Kidney tubule cell (primary cell): ENCODE measurements at regions not wholly inside any gene's neighbourhood (a gene's known extent, or its start where the extent isn't known, plus 50 kb on each side); places are given as distances from the start of the nearest gene placed in this dataset.

ENCODE experiments used
- DNase-seq: peaks from one replicate; pipeline ENCODE4 v3.0.0-alpha.2; 2018; ENCODE audit warnings: low spot score

DNA sequence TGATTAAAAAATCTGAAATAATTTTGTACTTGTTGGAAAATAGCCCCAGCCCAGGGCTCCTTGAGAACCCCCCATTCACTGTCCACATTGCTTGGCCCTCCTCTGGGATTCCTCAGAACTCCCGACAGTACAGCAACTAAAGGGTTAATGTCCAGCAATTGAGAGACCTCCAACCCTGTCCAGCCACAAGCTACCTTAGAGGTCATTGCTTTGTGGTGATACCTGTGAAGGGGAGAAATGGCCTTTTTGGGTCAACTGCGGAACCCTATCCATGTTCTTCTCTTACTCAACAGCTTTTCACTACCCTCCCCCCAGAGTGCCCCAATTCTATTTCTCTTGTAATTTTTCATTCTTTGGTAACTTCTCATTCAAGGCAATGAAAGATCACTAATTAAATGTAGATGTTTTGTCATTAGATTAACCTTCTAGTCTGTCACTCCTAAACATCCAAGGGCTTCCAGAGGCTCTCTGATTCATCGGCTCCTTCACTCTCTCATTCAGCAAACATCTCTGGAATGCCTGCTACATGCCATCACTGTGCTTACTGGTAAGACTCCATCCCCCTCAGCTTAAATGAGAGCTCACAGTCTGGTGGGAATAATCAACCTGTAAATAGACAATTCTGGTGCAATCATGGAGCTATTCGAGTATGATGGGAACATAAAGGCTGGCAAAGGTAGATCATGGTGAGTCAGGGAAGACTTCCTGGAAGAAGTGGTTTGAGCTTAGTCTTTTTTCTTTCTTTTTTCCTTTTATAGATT, 241.4 kb upstream of the PGRMC2 start:
- peak; percentile 100 for DNase-seq

DNA sequence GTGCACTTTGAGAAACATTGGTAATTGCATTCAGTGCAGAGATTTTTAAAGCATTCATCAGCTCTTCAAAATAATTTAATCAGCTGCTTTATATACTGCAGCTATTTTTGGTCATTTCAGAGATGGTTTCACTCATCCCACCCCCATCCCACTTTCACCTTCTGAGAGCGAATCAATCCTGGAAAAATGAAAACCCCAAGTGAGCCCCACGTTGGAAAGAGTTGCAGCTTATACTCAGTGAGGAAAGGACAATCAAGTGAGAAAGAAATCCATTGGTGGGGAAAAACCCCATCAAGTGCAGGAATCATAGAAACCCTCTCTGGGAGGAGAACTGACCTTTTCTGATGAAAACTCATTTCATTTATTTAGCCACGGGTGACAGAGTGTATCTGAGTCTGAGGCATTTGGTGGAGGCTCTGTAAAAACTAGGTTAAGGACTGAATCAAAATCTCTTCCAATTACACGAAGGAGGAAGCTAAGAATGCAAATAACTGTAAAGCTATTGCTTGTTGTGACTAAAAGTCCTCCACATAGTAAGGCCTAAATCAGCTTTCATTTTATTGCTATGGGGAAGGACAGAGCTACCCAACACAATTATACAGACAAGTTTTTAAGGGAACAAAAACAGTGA, 240.4 kb upstream of the PGRMC2 start:
- peak; percentile 49 for DNase-seq

DNA sequence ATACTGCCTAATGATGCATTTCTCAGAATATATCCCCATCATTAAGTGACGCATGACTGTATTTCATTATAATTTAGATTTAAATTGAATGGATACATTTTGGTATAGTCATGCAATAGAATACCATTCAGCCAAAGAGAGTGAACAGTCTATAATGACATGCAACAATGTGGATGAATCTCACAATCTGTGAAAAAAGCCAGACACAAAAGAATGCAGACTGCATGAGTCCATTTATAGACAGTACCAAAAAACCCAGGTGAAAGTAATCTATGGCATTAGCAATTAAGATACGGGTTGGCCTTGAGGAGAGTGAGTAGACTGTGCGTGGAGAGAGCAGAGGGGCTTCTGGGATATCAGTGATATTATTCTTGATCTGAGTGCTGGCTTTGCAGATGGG, 239.7 kb upstream of the PGRMC2 start:
- DNase-seq, result peak; percentile 69

DNA sequence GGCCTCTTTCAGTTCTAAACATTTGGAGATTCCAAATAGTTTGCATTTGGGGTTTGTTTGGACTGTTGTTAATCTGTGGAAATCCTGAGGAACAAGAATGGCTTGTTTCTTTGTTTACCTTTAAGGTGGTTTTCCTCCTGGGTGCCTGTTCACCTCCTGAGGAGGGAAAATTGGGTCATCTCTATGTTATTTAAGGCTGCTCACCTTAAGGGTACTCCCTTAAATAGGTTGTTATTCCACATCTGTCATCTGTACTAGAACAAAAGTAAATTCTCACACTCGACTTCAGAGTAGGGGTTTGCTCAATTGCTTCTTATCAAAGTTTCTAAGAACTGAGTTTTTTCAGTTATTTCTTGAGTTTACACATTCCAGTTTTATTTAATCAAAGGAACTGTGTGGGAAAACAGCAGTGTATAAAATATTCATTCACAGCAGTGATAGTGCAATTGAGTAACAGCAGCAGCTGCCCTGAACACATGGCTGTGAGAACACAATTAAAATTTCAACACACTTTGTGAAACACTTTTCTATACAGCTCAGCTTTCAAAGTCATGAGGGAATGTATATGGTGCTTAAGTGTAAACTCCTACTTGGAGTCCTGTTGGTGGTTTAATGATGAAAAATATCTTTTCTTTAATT, 238.5 kb upstream of the PGRMC2 start:
- DNase-seq, result peak; percentile 59

DNA sequence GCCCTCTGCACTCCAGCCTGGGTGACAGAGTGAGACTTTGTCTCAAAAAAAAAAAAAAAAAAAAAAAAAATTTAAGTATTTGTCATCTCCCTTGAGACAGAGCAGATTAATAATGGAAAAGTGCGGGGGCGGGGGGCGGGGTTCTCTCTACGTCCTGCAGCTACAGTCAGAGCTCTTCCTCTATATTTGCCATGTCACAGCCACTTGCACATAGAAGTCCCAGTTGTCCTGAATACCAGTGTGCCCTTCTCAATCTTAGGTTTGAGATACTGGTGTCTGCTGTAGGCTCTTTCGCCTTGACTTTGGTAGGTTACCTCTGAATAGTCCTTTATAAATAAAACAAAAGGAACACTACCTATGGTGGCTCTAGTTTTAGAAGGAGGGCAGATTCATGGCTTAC, 237.8 kb upstream of the PGRMC2 start:
- peak; percentile 19 for DNase-seq

DNA sequence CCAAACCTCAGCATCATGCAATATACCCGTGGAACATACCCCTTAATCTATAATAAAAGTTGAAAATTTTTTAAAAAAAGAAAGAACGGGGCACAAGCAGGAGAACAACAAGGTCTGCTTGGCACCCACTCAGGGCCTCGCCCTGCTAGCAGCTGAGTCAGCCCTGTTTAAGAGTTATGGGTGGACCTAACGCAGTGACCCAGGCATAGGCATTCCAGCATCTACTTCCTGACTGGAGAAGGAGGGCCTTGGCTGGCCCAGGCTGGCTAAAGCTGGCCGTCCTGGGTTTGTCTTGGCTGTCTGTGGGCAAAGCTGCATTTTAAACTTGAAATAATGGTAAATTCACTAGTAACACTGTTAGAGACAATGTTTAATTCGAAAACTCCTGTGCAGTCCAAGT, 236.7 kb upstream of the PGRMC2 start:
- DNase-seq, result peak; percentile 92

DNA sequence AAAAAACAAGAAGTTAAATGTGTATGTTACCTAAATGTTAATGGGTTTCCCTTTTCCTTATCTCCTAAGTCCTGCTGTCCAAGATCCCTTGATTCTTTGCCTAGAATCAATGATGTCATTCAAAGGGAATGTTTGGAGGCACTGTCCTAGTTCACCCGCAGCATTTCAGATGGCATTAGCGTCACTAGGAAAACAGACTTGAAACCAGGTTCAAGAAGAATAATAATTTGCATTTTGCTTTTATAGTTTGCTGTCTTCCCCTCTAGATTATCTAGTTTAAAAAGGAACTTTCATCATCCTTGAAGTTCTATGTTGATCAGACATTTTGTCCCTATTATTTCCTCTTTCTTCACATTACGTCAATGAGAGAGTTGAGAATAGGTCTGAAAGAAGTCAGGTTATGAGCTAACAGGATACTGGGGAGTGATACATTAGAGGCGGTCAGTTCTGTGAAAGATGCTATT, 234.1 kb upstream of the PGRMC2 start:
- peak; percentile 79 for DNase-seq

DNA sequence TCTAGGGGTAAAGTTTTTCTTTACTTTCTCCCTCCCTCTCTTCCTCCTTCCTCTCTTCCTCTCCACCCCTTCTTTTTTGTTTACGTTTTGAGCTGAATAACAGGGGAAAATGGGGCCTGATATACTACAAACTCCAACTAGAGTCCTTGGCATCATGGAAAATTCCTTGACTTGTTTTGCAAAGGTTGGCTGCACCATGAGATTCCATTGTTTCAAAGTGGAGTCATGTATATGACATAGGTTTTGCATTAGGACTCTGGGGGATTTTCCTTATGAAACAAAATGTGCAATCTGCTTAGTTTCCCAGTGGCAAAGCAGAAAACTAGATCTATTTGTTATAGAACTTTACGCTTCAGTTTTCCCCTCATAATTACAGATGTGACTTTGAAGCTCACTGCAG, 233.5 kb upstream of the PGRMC2 start:
- DNase-seq, result peak; percentile 53

DNA sequence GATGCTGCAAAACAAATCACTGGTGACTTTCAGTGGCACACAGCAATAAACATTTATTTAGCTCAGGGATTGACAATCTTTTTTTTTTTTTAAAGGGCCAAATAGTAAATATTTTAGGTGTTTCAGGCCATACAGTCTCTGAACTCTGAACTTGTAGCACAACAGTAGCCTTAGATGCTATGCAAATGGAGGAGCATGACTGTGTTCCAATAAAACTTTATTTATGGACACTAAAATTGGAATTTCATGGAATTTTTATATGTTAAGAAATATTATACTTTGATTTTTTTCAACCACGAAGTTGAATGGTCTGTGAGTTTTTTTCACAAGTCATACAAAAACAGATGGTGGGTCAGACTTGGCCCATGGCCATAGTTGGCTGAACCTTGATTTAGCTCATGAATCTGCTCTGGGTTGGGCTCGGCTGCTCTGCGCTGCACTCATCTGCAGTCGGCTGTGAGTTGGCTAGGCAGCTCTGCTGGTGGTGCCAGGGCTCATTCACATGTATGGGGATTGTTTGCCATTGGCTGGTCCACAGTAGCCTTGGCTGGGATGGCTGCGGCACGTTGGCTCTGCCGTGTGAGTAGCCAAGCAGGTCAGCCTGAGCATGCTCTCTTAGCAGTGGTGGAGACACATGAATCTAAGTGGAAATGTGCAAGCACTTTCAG, 231.7 kb upstream of the PGRMC2 start:
- DNase-seq, result peak; percentile 47

DNA sequence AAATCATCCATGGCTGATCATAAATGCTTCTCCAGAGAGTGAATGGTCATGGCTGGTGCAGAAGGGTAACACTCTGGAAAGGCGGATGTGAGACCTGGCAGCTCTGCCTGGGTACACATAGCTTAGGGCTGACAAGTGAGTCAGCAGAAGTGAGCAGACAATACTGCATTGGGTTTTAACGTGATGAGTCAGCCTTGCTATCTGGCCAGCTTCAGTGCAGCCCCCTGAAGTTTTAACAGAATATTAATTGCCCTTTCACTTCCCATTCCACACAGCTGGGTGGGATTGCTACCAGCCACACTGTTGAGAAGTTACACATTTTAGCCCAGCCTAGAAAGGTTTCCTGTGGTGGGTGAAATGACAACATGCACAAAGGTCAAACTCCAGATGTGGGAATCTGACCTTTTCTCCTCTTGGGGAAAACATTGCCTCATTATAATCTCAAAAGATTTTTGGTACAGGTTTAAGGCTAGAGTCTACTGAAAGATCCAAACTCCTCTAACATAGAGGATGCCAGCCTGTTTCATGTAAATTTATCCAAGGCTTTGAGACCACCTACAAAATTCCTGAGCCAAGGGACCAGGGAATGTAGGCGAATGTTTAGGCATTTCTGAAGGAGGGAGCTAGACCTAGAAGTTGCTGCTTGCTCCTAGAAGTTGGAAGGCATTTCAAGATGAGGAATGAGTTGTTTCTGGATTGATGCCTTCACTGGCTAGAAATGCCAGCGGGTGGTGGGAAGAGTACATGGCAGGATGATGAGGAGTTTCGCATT, 230.3 kb upstream of the PGRMC2 start:
- peak; percentile 94 for DNase-seq

DNA sequence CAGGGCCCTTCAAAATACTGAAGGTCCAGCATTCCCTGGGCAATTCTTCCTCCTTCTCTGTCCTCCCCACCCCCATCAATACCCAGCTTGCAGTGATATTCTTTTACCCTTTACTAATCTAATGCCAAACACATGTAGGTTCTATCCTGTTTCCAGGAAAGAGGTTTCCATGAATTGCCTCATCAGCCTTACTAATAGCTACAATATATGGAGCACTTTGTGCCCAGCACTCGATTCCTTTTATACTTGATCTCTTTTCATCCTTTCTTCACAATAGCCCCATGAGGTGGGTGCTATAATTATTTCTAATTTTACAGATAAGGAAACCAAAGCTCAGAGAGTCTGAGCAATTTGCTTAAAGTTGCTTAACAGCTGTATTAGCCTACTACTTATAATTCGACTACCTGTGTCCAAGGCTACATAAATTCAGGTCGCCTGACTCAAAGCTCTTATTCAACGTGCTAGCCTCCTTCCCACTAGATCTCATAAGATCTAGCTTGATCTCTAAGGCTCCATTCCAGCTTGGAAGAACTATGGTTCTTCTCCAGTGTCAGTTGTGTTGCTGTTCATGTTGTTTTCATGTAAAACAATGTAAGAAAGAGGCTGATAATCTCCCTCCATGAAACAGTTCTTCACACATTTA, 229.6 kb upstream of the PGRMC2 start:
- DNase-seq, result peak; percentile 27

DNA sequence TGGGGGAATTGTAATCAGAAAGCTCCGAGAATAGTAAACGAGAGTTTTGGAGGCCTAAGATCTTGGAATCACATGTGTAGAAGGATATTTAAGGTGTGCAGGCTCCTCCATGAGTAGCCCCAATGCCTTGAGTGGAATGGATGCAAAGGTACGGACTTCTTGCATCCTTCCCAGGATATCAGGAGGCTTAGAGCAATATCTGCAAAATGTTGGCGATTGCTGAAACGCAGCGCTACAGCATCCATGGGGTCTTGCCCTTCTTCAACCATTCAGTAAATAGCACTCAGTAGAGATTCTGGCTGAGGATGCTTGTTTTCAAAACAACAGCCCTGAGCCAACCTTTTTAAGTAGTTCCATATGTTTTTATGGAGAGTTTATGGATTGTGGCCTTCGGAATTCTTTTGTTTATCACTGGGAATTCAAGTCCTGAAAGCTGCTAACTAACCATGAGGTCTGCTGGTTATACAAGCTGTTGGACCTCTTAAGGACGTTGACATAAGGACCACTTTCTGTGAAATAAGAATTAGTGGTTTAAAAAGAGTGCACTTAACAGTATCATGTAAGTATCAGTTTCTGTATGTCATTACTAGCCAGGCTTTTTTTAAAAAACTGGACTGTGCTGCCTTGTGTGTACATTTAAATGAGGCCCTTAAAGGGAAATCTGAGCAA, 228.8 kb upstream of the PGRMC2 start:
- no peak for DNase-seq

DNA sequence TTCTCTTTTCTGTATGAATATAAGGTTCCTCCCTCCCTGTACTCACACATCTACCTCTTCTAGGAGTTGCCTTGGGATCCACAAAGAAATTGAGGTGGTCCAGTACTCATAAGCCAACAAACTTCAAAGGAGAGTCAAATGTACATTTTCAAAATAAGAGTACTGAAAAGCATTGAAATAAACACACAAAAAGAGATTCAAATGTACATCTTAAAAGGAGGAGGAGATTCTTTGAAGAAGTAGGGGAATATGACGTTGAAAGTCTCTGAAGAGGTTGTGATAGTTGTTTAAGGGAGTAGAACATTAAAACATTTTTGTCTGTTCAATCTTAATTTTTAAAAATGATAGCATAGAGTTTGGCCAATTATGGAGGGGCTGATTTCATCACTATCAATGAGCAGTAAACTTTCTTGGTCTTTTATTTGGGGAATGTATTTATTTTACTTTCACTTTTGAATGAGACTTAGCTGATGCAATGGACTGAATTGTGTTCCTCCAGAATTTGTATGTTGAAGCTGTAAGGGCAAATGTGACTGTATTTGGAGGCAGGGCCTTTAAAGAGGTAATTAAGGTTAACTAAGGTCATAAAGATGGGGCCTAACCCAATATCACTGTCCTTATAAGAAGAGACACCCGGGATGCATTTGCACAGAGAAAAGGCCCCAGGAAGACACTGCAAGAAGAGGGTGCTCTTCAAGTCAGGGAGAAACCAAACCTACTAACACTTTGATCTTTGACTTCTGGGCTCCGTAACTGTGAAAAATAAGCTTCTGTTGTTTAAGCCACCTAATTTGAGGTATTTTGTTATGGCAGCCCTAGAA, 226.3 kb upstream of the PGRMC2 start:
- no peak for DNase-seq

DNA sequence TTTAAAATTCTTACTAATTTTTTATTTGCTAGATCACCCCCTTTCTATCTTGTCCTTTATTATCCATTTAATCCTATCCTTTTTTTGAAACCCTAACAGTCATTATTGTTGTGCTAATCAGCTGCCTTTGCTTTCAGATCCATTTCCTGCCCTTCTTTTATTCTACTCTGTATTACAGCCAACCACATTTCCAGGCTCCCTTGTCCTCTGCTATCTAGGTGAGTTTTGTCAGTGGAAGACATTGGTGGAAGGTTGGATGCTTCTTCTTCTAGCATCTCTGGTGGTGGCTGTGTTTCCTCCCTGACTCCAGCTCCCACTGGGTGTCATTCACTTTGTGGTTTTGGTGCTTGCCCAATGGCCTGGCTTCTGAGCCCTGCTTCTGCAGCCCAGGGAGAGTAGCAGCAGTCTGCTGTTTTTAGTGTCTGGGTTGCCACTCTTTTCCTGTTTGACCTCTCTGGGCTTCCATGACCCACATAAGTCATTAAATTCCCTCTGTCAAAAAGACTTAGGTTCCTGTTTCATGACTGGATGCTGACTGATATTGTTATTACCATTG, 225.2 kb upstream of the PGRMC2 start:
- DNase-seq, result no peak

DNA sequence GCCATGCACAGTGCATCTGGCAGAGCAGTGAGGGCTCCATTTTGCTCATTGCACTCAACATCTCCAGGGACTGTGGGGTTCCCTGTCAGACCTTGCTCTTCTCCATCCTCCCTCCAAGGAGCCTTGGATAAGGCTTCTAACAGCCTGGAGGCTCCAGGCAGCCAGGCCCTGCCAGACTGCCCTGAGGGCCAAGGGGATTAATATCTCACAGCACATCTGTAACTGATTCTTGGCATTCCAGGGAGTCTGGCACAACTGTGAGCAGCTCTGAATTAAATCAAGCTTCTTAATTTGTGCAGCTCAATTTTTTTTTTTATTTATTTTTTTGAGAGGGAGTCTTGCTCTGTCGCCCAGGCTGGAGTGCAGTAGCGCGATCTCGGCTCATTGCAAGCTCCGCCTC, 224.5 kb upstream of the PGRMC2 start:
- DNase-seq, result no peak

DNA sequence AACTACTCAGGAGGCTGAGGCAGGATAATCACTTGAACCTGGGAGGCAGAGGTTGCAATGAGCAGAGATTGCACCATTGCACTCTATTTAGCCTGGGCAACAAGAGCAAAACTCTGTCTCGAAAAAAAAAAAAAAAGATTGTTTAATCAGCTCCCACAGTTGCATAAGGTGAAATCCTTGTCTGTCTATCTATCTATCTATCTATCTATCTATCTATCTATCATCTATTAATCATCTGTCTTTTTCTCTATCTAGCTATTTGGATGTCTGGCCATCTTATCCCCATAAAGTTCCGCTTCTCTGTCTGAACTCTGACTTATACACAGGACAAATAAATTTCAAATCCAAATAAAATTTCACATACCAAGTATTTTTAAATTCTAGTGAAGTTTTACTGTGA, 223.2 kb upstream of the PGRMC2 start:
- no peak for DNase-seq

DNA sequence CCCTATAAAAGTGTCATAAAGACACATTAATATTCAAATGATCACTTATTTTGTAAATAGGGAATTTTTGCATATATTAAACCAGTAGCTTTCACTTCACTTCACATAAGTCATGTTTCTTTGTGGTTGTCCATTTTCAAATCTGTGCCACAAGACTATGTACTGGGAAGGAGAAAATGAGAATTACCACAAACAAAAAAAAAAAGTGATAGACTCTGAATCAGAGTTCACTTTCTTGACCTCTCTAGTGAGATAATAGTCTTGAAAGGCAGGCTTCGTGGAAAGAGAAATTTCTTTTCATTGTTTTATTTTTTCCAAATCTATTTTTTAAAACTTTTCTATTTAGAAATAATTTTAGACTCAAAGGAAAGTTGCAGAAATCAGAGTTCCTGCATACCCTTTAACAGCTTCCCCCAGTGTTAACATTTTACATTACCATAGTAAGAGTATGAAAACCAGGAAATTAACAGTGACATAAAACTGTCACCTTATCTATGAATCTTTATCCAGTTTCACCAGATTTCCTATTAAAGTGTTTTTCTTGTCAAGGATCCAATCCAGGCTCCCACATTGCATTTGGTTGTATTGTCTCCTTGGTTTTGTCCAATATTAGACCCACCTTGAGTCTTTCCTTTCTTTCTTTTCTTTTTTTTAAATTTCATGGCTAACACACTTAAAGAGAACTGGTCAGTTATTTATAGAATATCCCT, 215.4 kb upstream of the PGRMC2 start:
- peak; percentile 15 for DNase-seq

DNA sequence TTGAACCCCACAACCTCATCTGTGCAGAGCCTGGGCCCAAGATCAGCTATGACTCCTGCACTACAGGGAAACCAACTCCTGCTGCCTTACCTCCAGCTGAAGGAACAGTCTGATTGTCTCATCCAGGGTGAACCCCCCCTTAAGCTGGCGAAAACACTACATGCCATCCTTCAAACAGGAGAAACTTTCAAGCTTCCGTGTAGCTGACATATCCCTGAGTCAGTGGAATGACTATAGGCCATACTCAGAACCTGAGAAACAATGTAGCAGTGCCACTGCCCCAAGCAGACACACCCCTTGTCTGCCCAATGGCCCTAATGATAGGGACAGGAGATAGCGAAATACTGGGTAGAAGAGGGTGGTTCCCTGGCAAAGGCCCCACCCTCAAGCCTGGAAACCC, 213.6 kb upstream of the PGRMC2 start:
- DNase-seq, result no peak
